ENCODE measurements at regions not wholly inside any gene's neighbourhood (a gene's known extent, or its start where the extent isn't known, plus 50 kb on each side); places are given as distances from the start of the nearest gene placed in this dataset.

- TF ChIP-seq MAX (IDR thresholded peaks at IDR 0.05) (no peak), RFX5 (IDR thresholded peaks at IDR 0.05) (no peak), RAD21 (conservative IDR thresholded peaks at IDR 0.05 in 1 of 2, IDR thresholded peaks at IDR 0.05 in 1 of 2) (no peak), SMC3 (IDR thresholded peaks at IDR 0.05) (no peak), JUN (IDR thresholded peaks at IDR 0.05) (no peak), CHD4 (IDR thresholded peaks at IDR 0.05; ENCODE audit: borderline replicate concordance) (no peak)
- TF ChIP-seq, protein P1, sequence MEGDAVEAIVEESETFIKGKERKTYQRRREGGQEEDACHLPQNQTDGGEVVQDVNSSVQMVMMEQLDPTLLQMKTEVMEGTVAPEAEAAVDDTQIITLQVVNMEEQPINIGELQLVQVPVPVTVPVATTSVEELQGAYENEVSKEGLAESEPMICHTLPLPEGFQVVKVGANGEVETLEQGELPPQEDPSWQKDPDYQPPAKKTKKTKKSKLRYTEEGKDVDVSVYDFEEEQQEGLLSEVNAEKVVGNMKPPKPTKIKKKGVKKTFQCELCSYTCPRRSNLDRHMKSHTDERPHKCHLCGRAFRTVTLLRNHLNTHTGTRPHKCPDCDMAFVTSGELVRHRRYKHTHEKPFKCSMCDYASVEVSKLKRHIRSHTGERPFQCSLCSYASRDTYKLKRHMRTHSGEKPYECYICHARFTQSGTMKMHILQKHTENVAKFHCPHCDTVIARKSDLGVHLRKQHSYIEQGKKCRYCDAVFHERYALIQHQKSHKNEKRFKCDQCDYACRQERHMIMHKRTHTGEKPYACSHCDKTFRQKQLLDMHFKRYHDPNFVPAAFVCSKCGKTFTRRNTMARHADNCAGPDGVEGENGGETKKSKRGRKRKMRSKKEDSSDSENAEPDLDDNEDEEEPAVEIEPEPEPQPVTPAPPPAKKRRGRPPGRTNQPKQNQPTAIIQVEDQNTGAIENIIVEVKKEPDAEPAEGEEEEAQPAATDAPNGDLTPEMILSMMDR (IDR thresholded peaks at IDR 0.05) = no peak
Measured at GRCh38 chr5:54390015-54390414, 65.5 kb upstream of the HSPB3 start.
